HCT116 (cell line): ENCODE measurements at regions not wholly inside any gene's neighbourhood (a gene's known extent, or its start where the extent isn't known, plus 50 kb on each side); places are given as distances from the start of the nearest gene placed in this dataset.

Source experiments
- POLR2A ChIP-seq: IDR thresholded peaks from 2 replicates; pipeline ENCODE4 v1.7.0; 2011; ENCODE audit warnings: borderline replicate concordance; ENCODE audit not compliant: insufficient read depth, insufficient read length; ENCODE audit errors: extremely low read depth
- TF ChIP-seq, protein P1 (sequence below), 3 experiments: fragments of 200-600 bp in 1 of 3; sonication (generic) in 1 of 3; IDR thresholded peaks in 2 of 3; conservative IDR thresholded peaks in 1 of 3; 2 replicates each; pipeline ENCODE4 v1.5.1; 2012 to 2017; ENCODE audit warnings: low read depth in 2 of 3, low read length in 2 of 3, antibody characterized with exemption in 1 of 3, borderline replicate concordance in 1 of 3, control low read depth in 1 of 3, mild to moderate bottlenecking in 1 of 3, mixed read lengths in 1 of 3, mixed run types in 1 of 3, moderate library complexity in 1 of 3; ENCODE audit not compliant: insufficient read depth in 1 of 3

DNA sequence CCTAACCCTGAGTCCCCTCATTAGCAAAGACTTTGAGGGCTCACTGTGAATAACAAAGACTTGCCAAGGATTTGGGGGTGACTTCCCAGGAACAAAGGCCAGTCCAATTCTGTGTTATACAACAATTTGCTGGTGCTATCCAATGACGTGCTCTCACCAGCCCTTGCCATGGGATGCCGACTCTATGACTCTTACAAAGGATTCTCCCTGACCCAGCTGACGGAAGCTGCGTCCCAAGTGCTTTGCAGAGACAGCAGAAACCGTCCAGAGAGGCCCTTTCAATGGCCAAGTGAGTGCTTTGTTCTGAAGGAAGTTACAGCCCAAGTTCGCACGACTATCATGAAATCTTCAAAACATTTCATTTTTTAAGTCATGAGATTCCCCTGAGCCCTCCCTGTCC lies 345.3 kb upstream of the TNRC6C start:
- TF ChIP-seq, protein P1, sequence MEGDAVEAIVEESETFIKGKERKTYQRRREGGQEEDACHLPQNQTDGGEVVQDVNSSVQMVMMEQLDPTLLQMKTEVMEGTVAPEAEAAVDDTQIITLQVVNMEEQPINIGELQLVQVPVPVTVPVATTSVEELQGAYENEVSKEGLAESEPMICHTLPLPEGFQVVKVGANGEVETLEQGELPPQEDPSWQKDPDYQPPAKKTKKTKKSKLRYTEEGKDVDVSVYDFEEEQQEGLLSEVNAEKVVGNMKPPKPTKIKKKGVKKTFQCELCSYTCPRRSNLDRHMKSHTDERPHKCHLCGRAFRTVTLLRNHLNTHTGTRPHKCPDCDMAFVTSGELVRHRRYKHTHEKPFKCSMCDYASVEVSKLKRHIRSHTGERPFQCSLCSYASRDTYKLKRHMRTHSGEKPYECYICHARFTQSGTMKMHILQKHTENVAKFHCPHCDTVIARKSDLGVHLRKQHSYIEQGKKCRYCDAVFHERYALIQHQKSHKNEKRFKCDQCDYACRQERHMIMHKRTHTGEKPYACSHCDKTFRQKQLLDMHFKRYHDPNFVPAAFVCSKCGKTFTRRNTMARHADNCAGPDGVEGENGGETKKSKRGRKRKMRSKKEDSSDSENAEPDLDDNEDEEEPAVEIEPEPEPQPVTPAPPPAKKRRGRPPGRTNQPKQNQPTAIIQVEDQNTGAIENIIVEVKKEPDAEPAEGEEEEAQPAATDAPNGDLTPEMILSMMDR (IDR thresholded peaks at IDR 0.05 in 2 of 3, conservative IDR thresholded peaks at IDR 0.05 in 1 of 3; ENCODE audit: borderline replicate concordance in 1 of 3, insufficient read depth in 1 of 3, low read depth in 2 of 3, low read length in 2 of 3) = no peak
- TF ChIP-seq POLR2A = no peak
